Renal cortex interstitium (tissue), 11 donors: ENCODE measurements at regions not wholly inside any gene's neighbourhood (a gene's known extent, or its start where the extent isn't known, plus 50 kb on each side); places are given as distances from the start of the nearest gene placed in this dataset.
"Not testable (repeated sequence)": the region's sequence is repeated elsewhere in the genome, so short reads cannot be mapped to it uniquely, and the experiment has no call there.

Experiments
- DNase-seq, 11 donors: peaks; one replicate each; pipeline ENCODE4 v3.0.0-alpha.2; 2013; ENCODE audit warnings: low read depth in 9 of 11, low spot score in 4 of 11; ENCODE audit errors: extremely low read depth in 1 of 11

DNA sequence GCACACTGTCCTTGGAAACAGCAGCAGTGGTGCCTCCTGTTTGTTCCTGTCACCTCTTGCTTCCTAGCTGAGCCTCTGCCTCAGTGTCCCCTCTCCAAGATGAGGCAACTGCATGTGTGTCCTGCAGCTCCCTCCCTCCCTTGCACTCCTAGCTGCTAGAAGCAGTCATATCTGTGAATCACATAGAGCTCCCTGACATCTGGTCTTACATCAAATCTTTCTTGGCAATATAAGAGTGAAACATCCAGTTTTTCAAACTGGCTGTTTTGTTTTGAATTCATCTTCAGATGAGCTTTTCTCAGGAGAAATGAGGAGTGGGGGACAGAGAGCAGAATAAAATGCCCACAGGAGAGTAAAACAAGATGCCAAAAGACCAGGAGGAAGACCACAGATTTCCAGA, 103.7 kb downstream of the VCPKMT start:
- no peak for DNase-seq

DNA sequence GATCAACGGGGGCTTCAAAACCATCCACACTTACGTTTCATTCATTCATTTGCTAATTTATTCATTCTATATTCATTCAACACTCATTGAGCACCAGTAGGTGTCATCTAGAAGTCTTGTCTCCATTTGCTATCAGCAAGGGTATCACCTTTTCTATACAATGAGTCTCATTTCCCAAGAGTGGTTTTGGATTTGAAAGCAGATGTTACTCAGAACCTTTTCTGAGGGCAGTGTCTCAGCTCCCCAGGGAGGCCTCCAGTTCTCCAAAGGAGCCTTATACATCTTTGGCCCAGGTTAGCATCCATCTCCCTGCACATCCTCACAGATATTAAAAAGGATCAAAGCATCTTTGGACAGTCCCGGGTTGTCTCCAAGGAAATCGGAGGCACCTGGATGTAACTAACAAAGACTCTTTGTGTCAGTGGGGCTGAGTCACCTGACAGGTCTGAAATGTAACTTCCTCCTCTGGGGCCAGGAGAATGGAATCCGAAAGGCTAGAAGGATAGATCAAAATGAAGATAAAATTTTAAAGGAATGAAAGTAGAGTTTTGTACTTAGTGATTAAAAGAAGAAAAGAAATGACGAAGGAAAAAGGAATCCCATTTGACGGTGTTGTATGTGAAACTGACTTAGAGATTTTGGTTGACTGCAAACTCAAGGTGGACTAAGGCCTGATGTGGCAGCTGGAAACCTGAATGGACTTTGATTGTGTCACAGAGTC, 103.0 kb downstream of the VCPKMT start:
- DNase-seq: no peak

DNA sequence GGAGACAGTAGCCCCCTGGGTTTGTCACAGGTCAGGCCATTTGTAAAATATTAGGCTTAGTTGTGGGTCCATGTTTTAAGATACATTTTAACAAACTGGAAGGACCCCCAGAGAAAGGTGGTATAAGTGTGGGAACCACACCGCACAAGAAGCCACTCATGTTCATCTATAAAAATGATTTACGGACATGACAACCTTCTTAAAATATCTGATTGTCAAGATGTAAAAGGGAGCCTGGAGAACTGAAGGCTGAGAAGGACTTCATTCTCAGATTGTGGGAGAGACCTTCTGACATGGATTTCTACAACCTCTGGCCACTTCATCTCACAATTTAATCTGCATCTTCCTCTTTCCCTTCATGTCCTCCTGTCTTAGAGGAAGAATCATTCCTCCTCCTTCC, 102.4 kb downstream of the VCPKMT start:
- DNase-seq: no peak

DNA sequence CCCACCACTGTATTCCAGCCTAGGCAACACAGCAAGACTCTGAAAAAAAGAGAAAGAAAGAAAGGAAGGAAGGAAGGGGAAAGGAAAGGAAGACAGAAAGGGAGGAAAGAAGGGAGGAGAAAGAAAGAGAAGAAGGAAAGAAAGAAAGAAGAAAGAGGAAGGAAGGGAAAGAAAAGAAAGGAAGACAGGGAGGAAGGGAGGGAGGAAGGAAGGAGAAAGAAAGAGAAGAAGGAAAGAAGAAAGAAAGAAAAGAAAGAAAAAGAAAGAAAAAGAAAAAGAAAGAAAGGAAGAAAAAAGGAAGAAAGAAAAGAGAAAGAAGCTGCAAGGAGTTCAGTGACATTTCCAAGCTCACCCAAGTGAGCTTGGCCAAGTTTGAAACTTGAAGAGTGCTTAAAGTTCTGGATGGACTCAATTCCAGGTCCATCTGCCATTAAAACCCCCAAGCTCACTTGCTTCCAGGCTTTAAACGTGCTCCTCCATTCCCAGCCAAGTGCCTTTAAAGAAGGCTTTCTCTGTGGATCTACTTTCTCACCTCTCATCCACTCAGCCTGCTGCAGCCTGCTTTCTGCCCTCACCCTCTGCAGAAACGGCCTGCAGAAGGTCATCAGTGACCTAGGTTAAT, 101.5 kb downstream of the VCPKMT start:
- DNase-seq: no peak

DNA sequence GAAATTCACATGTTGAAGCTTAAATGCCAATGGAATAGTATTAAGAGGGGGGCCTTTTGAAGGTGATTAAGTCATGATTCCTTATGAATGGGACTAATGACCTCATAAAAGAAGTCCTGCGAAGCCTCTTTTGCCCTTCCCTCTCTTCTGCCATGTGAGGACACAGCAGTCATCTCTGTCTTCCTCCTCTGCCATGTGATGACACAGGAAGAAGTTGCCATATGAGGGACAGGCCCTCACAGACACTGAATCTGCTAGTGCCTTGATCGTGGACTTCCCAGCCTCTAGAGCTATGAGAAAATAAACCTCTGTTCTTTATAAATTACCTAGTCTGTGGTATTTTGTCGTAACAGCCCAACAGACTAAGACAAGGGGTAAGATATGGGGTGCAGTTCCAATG, 100.7 kb downstream of the VCPKMT start:
- no peak for DNase-seq

DNA sequence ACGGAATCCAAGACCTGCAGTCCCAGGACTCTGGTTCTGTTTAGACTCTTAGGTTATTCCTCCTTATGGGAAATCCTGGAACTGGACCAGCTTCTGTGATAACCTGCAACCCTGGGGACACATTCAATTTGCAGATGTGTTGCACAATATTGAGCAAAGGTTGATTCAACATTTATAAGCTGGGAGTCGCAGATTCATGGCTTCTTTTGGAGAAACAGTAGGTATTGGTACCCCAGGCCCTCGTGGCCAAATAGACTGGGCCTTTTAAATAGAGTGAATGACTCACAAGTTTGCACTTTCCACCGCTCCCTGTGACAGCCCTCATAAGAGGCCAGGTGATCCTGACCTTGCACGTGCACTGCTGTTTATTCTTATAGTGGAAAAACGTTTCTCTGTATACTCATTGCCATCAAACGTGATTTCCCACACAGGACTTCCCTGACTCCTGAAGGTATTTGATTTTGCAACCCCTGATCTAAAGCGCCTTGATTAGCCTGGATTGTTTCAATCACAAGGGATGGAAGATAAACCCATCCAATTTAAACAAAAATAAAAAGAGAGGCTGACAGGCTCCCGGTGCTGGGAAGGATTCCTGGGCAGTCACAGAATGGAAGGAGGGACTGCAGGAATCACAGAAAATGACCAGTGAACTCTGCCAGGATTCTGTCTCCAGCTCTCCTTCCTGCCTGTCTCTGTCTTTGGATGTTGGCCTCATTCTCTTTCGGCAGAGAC, 98.0 kb downstream of the VCPKMT start:
- no peak for DNase-seq

DNA sequence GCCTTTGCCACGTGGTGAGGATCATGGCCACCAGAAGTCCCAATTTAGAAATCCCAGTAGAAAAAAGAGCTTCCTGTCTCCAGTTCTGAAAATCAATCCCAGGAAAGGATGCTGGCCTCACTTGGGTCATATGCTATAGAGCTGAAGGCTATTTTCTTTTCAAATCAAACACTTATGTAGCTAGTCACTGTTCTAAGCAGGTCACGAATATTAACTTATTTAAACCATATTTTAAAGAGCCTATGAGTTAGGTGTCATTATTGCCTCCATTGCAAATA, 97.5 kb downstream of the VCPKMT start:
- no peak for DNase-seq

DNA sequence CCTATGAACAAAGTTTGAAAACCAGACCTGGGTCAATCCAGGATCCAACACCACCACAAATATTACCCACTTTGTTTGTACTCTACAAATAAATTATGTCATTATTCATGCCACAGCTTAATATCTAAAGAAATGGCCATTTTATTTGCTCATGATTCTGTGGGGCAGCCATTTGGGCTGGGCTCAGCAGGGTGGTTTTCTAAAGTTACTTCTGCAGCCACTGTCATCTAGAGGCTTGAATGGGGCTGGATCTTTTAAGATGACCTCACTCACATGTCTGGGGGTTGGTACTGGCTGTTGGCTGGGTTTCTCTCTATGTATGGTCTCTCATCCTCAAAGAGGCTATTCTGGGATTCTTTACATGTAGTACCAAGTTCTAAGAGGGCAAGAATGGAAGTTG, 96.2 kb downstream of the VCPKMT start:
- DNase-seq: no peak

DNA sequence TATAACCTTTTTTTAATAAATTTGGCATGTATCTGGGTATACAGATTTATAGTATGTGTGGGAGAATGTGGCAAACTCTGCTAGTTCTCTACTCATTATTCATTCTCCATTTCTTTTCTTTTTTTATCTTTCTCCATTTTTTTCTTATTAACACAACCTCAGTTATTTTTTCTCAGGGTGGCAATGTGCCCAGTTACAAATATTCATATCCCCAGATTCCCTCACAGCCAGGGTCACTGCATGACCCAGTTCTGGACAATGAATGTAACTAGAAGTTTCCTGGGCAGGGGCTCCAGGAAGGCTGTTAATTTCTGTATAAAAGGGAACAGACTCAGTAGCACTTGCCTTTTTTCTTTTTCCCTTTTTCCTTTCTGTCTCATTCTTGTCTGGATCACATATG, 95.6 kb downstream of the VCPKMT start:
- DNase-seq: no peak

DNA sequence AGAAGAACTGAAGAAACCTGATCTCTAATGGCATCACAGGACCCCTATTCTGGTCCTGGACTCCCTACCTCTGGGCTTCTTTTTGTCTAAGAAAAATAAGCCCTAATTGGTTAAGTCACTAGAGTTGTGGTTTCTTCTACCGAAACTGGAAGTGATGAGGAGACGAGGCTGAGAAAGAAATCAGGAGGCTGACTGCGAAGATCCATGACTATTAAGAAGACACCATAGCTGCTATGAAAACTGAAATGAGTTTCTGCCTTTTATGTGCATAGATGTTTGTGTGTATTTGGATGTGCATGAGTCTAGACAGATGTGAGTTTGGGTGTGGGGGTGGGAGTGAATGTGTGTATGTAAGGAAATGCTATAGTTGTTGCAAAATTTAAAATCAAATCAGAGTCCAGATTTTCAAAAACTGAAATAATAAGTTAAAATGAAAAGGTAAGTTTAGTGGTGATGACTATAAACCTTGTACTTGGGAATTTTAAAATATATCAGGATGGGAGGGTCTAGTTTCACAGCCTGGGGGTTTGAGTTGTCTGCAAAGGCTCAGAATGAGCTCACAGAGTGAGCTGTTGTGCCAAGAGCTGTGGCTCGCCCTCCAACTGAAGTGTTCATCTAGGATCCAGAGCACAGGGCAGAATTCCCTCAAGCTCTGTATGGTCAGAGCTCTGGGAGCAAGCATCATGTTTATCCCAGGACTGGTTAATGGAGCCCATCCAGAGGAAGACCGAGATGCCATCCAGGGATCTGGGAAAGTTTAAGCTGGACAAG, 94.9 kb downstream of the VCPKMT start:
- DNase-seq: no peak

DNA sequence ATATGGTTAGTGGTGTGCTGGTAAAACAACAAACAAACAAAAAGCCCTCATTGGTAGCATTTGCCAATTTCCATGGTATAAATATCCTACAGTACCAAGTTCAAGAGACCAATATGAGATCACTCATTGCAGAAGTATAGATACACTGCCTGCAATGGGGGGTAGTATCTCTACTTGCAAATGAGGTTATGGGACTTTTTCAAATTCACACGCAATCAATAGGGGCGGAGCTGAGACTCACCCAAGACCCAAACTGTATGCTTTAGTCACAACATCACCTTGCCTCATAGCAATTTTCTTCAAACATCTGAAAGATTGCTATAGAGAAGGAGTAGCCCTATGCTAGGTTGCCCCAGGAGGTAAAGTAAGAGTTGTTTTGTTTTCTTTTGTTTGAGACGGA, 93.7 kb downstream of the VCPKMT start:
- no peak for DNase-seq

DNA sequence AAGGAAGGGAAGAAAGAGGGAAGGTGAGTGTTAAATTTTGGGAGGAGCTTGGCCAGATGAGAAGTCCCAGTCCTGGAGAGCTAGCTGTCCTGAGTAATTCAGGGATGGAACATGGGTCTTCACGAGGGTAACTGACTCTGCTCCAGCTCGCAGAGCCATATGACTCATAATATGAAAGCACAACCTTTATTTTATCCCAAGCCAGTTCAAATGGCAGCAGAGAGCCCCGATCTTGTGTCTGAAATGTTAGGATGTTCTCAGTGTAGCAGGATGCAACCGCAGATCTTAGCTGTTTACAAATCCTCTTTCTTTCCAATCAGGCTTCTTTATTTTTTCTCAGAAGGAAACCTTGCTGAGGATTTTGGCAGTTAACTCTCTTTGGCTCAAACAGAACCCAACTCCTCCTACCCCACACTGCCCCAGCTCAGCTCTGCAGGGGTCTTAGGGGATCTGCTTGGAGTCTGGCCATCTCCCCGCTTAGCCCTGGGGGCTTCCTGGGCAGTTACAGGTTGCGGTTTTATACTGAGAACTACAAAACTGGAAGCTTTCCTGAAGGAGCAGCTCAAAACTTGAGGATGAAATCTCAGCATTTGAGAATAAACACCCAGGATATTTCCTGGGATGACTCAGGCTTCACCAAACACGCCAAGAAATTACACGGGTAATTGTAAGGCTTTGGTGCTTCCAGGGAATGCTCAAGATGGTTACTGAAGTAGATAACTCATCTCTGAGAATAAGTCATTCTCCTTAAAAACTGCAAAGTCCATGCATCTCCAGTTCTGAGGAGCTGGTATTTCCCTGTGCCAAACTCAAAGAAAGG, 92.5 kb downstream of the VCPKMT start:
- DNase-seq: no peak

DNA sequence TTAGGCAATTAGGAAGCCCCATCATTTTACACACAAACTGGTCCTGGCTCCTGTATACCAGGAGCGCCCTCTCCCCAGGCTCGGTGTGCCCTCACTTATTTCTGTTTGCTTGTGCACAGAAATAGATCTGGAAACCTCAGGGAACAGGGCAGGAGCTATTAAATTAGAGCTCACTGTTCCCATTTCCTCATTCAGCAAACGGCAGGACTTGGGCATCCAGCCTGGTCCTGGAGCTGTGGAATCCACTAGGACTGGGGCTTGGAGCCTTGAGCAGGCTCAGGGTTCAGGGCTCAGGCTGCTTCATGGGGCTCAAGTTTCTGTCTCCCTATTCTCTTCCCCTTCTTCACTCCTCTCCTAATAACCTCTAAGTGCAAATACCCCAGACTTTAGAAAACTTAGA, 91.3 kb downstream of the VCPKMT start:
- DNase-seq: no peak

DNA sequence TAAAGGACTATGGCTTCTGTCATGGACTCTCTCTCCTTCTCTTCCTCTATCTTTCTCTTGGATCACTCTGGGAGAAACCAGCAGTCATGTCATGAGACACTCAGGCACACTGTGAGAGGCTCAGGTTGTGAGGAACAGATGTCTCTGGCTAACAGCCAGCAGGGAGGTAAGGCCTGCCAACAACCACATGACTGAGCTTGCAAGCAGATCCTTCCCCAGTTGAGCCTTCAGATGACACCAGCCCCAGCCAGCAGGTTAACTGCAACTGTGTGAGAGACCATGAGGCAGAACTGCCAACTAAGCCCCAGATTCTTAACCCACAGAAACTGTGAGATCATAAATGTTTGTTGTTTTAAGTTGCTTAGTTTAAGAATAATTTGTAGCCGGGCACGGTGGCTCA, 90.6 kb downstream of the VCPKMT start:
- no peak for DNase-seq

DNA sequence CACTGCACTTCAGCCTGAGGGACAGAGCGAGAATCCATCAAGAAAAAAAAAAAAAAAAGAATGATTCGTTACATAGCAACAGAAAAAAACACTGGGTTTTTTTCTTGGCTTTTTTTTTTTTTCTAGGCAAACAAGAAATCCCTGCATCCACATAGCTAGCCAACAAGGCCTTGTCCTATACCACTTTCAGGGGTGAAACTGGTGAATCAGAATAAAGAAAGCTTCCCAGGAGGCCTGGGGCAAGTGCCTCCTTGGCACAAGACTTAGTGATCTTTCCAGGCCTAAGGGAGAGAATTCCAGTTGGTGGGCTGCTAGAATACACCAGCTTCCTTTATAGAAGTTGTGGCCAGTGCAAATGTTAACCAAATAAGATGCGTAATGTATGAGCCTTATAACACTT, 90.0 kb downstream of the VCPKMT start:
- DNase-seq: no peak

DNA sequence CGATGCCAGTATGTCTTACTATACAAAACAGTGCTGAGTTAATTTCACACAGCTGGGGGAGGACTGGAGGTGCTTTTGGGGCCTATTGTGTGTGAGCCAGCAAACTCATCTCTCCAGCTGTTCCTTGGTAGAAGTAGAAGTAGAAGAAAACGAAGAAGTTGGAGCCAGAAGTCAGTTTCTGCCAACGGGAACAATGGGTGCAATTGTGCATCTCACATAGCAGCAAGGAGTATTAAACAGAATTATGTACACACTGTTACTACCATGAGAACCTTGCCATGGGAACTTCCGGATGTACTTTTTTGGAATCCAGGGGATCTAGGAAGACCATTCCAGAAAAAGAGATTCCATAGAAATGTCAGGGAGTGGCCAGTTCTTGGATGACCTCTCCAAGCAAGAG, 88.6 kb downstream of the VCPKMT start:
- no peak for DNase-seq

DNA sequence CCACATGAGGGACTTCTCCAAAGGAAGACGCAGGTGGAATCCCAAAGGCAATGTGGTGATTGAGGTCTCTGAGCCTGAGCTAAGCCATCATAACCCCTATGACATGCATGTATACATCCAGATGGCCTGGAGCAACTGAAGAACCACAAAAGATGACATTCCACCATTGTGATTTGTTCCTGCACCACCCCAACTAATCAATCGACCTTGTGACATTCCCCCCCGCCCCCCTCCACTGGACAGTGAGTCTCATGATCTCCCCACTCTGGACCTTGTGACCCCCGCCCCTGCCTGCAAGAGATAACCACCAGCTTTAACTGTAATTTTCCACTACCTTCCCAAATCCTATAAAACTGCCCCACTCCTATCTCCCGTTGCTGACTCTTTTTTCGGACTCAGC, 87.9 kb downstream of the VCPKMT start:
- DNase-seq: no peak

DNA sequence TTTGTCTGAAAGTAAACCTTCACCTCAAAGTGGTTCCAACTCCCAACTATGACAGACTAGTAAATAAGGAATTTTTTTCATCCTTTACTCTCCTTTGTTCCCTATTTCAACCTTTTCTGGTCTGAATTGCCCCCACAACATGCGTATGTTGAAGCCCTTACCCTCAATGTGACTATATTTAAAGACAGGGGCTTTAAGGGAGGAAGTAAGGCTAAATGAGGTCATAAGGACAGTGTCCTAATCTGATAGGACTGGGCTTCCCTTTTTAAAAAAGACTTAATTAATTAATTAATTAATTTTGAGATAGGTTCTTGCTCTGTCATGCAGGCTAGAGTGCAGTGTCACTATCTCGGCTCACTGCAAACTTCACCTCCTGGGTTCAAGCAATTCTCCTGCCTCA, 86.3 kb downstream of the VCPKMT start:
- DNase-seq: no peak

DNA sequence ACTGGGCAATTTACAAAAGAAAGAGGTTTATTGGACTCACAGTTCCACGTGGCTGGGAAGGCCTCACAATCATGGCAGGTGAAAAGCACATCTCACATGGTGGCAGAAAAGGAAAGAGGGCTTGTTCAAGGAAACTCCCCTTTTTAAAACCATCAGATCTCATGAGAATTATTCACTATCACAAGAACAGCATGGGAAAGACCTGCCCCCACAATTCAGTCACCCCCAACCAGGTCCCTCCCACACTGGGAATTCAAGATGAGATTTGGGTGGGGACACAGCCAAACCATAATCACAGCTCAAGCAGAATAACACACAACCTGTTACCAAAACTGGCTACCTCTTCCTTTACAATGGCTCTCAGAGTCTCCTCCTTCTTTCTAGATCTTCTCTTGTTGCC, 85.5 kb downstream of the VCPKMT start:
- DNase-seq: not testable (repeated sequence)
